Right cardiac atrium (tissue), 5 donors: ENCODE measurements at regions not wholly inside any gene's neighbourhood (a gene's known extent, or its start where the extent isn't known, plus 50 kb on each side); places are given as distances from the start of the nearest gene placed in this dataset.

Experiments used
- ATAC-seq, 2 donors: fragments of 200-7000 bp; cut with Tn5 transposase; one replicate each; pipeline versions ENCODE4 v1.8.0 to v1.9.1; 2020; ENCODE audit warnings: moderate library complexity in 2 of 2, mild to moderate bottlenecking in 1 of 2
- DNase-seq, 3 donors: peaks; one replicate each; pipeline ENCODE4 v3.0.0-alpha.2; 2020
- H3K27ac ChIP-seq: one replicate; pipeline ENCODE4 v1.5.1; 2013; ENCODE audit warnings: mild to moderate bottlenecking, low read length, control low read depth, moderate library complexity
- H3K27me3 ChIP-seq: one replicate; pipeline ENCODE4 v1.6.1; 2013; ENCODE audit not compliant: control insufficient read depth, insufficient read depth
- H3K4me1 ChIP-seq: one replicate; pipeline ENCODE4 v1.6.1; 2013; ENCODE audit warnings: low read length; ENCODE audit not compliant: control insufficient read depth, insufficient read depth
- H3K4me3 ChIP-seq: one replicate; pipeline ENCODE4 v1.5.1; 2013; ENCODE audit warnings: low read length, control low read depth
- H3K9me3 ChIP-seq: one replicate; pipeline ENCODE4 v1.6.1; 2013; ENCODE audit warnings: low read length; ENCODE audit not compliant: control insufficient read depth
- WGBS: extraction: QIAGEN DNeasy Blood & Tissue Kit; methylation state at CpG from one replicate; pipeline ENCODE4 v1.1.7; 2013; 5-methylcytosine and 5-hydroxymethylcytosine counted together
- intact Hi-C, 4 donors: fragments of 100-400 bp; cut with DNase I; formaldehyde crosslinking; loops; one replicate each; pipeline versions ENCODE4 v1.11.0 to v1.14.0; 2022 to 2023
- donor health status: healthy with polysubstance abuse.
- donor health status: DM: no; HTN: yes; CAD: no.
- donor health status: DM: no; HTN: no; CAD: no.
- donor health status: DM: no; HTN: yes; CAD: no; lungs with severe emphysema.
- donor health status: DM: yes; HTN: yes; CAD: no.

GRCh38 chr11:134740590-134741261, 328.7 kb upstream of the B3GAT1 start:
- no peaks in the 10 kb centered on the region for H3K4me1 ChIP-seq
- ATAC-seq (no peak), DNase-seq (no peak)
- H3K27me3 ChIP-seq, result no peaks in the 10 kb centered on the region
- H3K4me3 ChIP-seq, result no peak overlapping the region
- intact Hi-C loops, result no loop called here
- no peaks in the 10 kb centered on the region for H3K9me3 ChIP-seq
- no peak overlapping the region for H3K27ac ChIP-seq
- 77% methylated on average over 9 of the region's 9 CpGs for WGBS

GRCh38 chr11:134739136-134739535, 327.1 kb upstream of the B3GAT1 start:
- intact Hi-C loops, result no loop called here
- Histone ChIP-seq H3K4me3 (no peak overlapping the region), H3K4me1 (no peaks in the 10 kb centered on the region), H3K27me3 (no peaks in the 10 kb centered on the region), H3K9me3 (no peaks in the 10 kb centered on the region), H3K27ac (no peak overlapping the region)
- ATAC-seq (no peak), DNase-seq (no peak)
- 77% methylated on average over 11 of the region's 11 CpGs for WGBS

- ATAC-seq, result no peak
- WGBS, result 93% methylated on average over 22 of the region's 22 CpGs
- Histone ChIP-seq H3K9me3 (no peaks in the 10 kb centered on the region), H3K4me1 (no peaks in the 10 kb centered on the region), H3K4me3 (no peak overlapping the region), H3K27ac (no peak overlapping the region), H3K27me3 (no peaks in the 10 kb centered on the region)
- intact Hi-C loops, result no loop called here
- DNase-seq, result no peak
Measured at GRCh38 chr11:134738581-134738980, 326.5 kb upstream of the B3GAT1 start.

- ATAC-seq (no peak), DNase-seq (no peak)
- Histone ChIP-seq H3K27me3 (no peaks in the 10 kb centered on the region), H3K9me3 (no peaks in the 10 kb centered on the region), H3K4me3 (no peak overlapping the region), H3K27ac (no peak overlapping the region), H3K4me1 (no peaks in the 10 kb centered on the region)
- WGBS, result 77% methylated on average over 20 of the region's 20 CpGs
- intact Hi-C loops, result no loop called here
Measured at GRCh38 chr11:134737563-134738510, 325.8 kb upstream of the B3GAT1 start.

GRCh38 chr11:134736251-134736947, 324.4 kb upstream of the B3GAT1 start:
- Histone ChIP-seq H3K4me1 (no peaks in the 10 kb centered on the region), H3K4me3 (no peak overlapping the region), H3K27me3 (no peaks in the 10 kb centered on the region), H3K27ac (no peak overlapping the region), H3K9me3 (no peaks in the 10 kb centered on the region)
- no peak for DNase-seq
- intact Hi-C loops, result no loop called here
- ATAC-seq, result no peak
- 78% methylated on average over 14 of the region's 14 CpGs for WGBS

- ATAC-seq (no peak), DNase-seq (no peak)
- H3K27ac ChIP-seq, result no peak overlapping the region
- 77% methylated on average over 10 of the region's 14 CpGs for WGBS
- no peak overlapping the region for H3K4me3 ChIP-seq
- H3K27me3 ChIP-seq, result no peaks in the 10 kb centered on the region
- H3K9me3 ChIP-seq, result no peaks in the 10 kb centered on the region
- no peaks in the 10 kb centered on the region for H3K4me1 ChIP-seq
- intact Hi-C loops, result no loop called here
Measured at GRCh38 chr11:134734894-134735293, 322.9 kb upstream of the B3GAT1 start.

GRCh38 chr11:134734141-134734845, 322.3 kb upstream of the B3GAT1 start:
- intact Hi-C loops, result no loop called here
- WGBS, result 21% methylated on average over 9 of the region's 9 CpGs
- Histone ChIP-seq H3K27me3 (no peaks in the 10 kb centered on the region), H3K4me1 (no peaks in the 10 kb centered on the region), H3K9me3 (no peaks in the 10 kb centered on the region), H3K4me3 (no peak overlapping the region), H3K27ac (no peak overlapping the region)
- DNase-seq (no peak), ATAC-seq (no peak)

- WGBS, result 41% methylated on average over 9 of the region's 9 CpGs
- H3K4me3 ChIP-seq, result no peak overlapping the region
- DNase-seq, result no peak
- H3K27ac ChIP-seq, result no peak overlapping the region
- no peaks in the 10 kb centered on the region for H3K27me3 ChIP-seq
- H3K9me3 ChIP-seq, result no peaks in the 10 kb centered on the region
- no peaks in the 10 kb centered on the region for H3K4me1 ChIP-seq
- ATAC-seq, result no peak
- intact Hi-C loops, result no loop called here
Measured at GRCh38 chr11:134733646-134734045, 321.6 kb upstream of the B3GAT1 start.

- intact Hi-C loops, result no loop called here
- no peaks in the 10 kb centered on the region for H3K27me3 ChIP-seq
- DNase-seq, result no peak
- no peak overlapping the region for H3K27ac ChIP-seq
- H3K9me3 ChIP-seq, result no peaks in the 10 kb centered on the region
- no peak overlapping the region for H3K4me3 ChIP-seq
- WGBS, result 46% methylated on average over 9 of the region's 9 CpGs
- H3K4me1 ChIP-seq, result no peaks in the 10 kb centered on the region
- ATAC-seq, result no peak
Measured at GRCh38 chr11:134731213-134731961, 319.3 kb upstream of the B3GAT1 start.

GRCh38 chr11:134730561-134731212, 318.6 kb upstream of the B3GAT1 start:
- no peaks in the 10 kb centered on the region for H3K4me1 ChIP-seq
- no peak overlapping the region for H3K27ac ChIP-seq
- no peak for DNase-seq
- 65% methylated on average over 5 of the region's 5 CpGs for WGBS
- intact Hi-C loops, result no loop called here
- H3K27me3 ChIP-seq, result no peaks in the 10 kb centered on the region
- no peak overlapping the region for H3K4me3 ChIP-seq
- H3K9me3 ChIP-seq, result no peaks in the 10 kb centered on the region
- ATAC-seq, result no peak
